ENCODE measurements at regions not wholly inside any gene's neighbourhood (a gene's known extent, or its start where the extent isn't known, plus 50 kb on each side); places are given as distances from the start of the nearest gene placed in this dataset.

GRCh38 chr4:10979032-10979431 lies 294.5 kb upstream of the CLNK start:
- FAIRE-seq = no peak

DNA sequence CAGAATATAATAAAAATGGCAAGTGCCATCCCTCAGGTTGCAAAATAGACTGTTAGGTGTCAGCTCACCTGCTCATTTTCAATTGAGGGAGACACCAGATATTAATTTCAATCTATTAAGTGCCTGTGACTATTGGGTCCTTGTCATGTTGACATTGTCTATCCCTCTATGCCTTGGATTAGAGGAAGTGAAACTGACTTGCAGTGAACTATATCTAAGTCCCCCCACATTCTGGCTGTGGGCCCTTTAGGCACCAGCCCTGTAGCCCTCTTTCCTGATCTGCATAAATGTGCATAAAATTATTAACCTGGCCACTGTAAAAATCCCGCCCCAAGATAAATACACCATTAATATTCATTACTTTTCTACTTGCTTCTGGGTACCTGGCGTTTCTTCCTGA lies 293.0 kb upstream of the CLNK start:
- no peak for FAIRE-seq

- FAIRE-seq = no peak
These were observed 289.8 kb upstream of the CLNK start for GRCh38 chr4:10974371-10974770.

DNA sequence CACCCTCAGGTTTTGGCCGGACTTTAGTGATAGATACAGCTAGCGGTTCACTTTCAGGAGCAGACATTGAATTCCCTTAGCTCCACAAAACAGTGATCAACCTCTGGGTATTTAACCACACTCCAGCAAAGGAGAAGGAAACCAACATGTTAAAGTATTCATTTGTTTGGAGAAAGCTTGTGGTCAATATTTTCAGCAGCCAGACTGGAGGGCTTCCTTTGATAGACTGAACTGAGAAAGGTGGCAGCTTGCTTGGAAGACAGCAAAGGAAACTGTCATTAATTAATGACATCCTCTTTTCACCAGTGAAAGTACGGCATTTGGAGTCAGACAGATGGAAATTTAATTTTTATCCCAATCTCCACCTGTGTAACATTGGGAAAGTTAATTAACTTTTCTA lies 289.1 kb upstream of the CLNK start:
- no peak for FAIRE-seq

- no peak for FAIRE-seq
These were observed 287.3 kb upstream of the CLNK start for GRCh38 chr4:10971800-10972401.

- FAIRE-seq = no peak
These were observed 280.6 kb upstream of the CLNK start for GRCh38 chr4:10965196-10965595.

- no peak for FAIRE-seq
These were observed 279.6 kb upstream of the CLNK start for GRCh38 chr4:10963958-10964703.

DNA sequence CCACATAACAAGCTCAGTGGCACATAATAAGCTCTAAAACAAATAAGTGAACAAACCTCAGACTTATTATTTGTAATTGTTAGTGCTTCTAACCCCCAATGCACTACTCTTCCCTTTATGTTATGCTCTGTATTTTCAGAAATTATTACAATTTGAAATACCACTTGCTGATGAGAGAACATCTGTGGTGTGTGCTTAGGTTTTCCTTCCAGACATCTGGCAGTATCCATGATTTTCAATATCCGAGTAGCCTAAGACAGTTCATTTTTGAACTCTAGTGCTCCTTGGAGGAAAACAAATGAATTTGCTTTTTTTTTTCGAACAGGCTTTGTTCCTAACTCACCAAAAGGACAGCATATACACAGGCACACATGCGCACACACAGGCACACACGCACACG lies 278.7 kb upstream of the CLNK start:
- FAIRE-seq = no peak

GRCh38 chr4:10962246-10962645 lies 277.7 kb upstream of the CLNK start:
- no peak for FAIRE-seq

GRCh38 chr4:10960389-10960788 lies 275.8 kb upstream of the CLNK start:
- FAIRE-seq = no peak

GRCh38 chr4:10959586-10959985 lies 275.0 kb upstream of the CLNK start:
- no peak for FAIRE-seq

- no peak for FAIRE-seq
These were observed 273.8 kb upstream of the CLNK start for GRCh38 chr4:10958226-10958856.

- no peak for FAIRE-seq
These were observed 266.7 kb upstream of the CLNK start for GRCh38 chr4:10951306-10951705.

DNA sequence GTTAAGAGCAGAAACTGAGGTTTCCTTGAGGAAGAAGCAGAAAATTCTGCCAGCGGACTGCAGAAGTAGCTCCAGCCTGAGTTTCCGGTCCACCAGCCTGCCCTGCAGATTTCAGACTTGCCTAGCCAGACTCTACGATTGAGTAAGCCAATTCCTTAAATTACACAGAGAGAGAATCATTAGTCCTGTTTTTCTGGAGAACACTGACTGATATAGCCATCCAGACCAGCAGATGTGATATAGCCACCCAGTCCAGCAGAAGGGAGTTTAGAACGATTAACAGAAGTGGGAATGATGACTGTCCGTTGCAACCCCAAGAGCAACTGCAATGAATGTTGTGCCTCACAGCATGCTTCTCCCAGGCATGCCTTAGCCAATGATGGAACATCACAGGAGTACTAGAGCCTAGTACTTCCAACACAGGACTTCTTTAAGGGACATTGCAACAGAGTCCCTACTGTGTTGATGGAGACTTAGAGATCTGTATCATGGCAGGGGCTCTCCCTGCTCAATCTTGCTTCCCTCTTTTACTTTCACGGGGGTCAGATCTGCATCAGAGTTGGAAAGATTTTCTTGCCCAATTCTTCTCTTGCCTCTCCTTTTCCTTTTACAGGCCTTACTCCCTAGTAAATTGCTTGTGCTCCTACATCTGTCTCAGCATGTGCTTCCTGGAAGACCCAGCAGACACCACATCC lies 264.6 kb upstream of the CLNK start:
- no peak for FAIRE-seq

GRCh38 chr4:10947898-10948297 lies 263.3 kb upstream of the CLNK start:
- no peak for FAIRE-seq

- no peak for FAIRE-seq
These were observed 259.8 kb upstream of the CLNK start for GRCh38 chr4:10944321-10944720.

DNA sequence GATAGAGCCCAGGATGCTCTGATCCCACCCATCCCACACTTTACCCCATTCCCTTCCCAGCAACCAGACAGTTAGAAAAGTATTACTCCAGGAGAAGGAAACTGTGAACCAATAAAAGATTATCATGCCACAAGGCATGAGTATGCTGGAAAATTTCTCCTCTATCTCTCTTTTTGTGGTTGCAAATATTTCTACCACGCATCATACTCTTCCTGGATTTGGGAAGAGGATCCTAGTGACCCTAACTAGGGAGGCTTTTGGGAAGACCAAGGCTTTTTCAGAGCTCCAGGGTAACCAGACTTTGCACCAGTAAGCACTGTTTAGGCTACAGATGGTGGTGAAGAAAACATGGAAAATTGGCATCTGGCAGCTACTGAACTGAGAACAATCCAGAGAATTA lies 257.6 kb upstream of the CLNK start:
- no peak for FAIRE-seq

- no peak for FAIRE-seq
These were observed 245.2 kb upstream of the CLNK start for GRCh38 chr4:10929818-10930217.

- FAIRE-seq = no peak
These were observed 241.4 kb upstream of the CLNK start for GRCh38 chr4:10925996-10926395.

- no peak for FAIRE-seq
These were observed 239.7 kb upstream of the CLNK start for GRCh38 chr4:10924274-10924673.

- FAIRE-seq = no peak
These were observed 233.0 kb upstream of the CLNK start for GRCh38 chr4:10917566-10917965.

- no peak for FAIRE-seq
These were observed 213.5 kb upstream of the CLNK start for GRCh38 chr4:10898072-10898471.

DNA sequence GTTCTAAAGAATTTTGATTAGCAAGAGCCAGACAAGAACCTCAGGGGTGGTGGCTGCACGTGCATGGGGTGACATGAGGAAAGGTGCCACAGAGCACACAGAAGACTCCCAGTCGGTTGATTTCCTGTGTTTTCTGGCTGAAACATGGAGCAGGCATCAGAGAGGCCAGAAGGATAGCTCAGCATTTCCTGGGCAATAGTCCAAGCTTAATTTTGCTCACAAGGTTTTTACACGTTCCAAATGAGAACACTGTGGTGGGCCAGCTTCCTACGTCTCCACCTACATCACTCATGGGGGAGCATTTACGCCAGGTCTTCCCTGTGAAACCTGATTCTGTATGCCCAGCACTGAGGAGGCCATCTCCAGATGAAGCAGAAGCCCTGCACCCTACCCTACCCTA lies 212.5 kb upstream of the CLNK start:
- FAIRE-seq = no peak

DNA sequence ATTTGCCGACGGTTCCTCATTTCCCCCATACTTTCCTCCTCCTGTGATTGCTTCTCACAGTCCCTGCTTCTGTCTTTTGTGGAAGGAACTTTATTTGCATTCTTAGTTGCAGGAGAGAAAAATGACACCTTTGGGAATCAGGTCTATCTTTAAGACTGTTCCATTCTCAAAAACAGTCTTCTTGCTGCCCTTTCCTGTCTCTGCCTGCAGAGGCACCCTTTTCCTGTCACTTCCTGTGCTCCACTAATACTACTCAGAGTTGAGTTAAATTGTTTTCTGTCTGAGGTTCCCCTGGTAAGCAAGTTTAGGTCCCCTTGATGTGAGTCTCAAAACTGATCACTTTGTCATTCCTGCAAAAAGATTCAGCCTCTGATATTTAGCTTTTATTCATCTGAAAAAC lies 208.8 kb upstream of the CLNK start:
- no peak for FAIRE-seq
